ENCODE measurements at regions not wholly inside any gene's neighbourhood (a gene's known extent, or its start where the extent isn't known, plus 50 kb on each side); places are given as distances from the start of the nearest gene placed in this dataset.

DNA sequence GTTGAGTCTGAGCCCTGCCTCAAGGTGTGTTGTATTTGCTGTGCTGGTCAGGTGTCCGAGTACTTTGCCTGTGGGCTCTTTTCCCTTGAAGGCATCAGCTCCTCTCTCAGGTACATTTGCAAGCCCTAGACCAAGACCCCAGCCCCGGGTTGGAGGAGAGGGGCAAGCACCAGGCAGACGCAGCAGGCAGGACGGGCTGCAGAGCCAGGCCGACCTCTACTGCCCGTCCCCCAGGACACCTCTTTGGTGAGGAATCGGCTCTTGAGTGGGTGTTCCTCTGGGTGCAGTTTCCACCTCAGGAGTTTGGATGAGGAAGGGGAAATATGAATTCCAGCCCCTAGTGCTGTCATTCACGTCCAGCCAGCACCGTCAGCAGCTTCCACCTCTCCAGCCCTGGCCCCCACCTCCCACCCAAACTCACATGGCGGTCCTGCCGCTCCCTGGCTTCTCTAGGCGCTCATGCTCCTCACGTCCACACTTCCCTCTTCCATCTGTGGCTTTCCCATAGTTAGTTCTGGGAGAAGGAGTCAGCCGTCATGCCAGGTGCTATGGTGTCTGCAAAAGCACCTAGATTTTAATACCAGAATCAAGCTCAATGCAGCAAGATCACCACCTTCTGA lies 183.9 kb downstream of the DLL1 start:
- Mint-ChIP-seq H3K4me3 (ENCODE audit: low read depth) (no peak overlapping the region), H3K4me1 (ENCODE audit: low read depth) (no peaks in the 10 kb centered on the region), H3K36me3 (ENCODE audit: insufficient read depth) (no peaks in the 10 kb centered on the region), H3K27me3 (peaks cover 18% of the 10 kb centered on the region), H3K9me3 (ENCODE audit: low read depth) (no peaks in the 10 kb centered on the region), H3K27ac (no peak overlapping the region)
- DNase-seq (ENCODE audit: low spot score, unreplicated experiment) = no peak
- TF ChIP-seq CTCF (IDR thresholded peaks at IDR 0.05; ENCODE audit: unreplicated experiment) = no peak

GRCh38 chr6:170102582-170103481 lies 188.0 kb downstream of the DLL1 start:
- TF ChIP-seq CTCF (IDR thresholded peaks at IDR 0.05; ENCODE audit: unreplicated experiment) = no peak
- H3K4me1 Mint-ChIP-seq (ENCODE audit: low read depth) = peaks cover 1% of the 10 kb centered on the region
- no peaks in the 10 kb centered on the region for H3K36me3 Mint-ChIP-seq (ENCODE audit: insufficient read depth)
- peaks cover 20% of the 10 kb centered on the region for H3K27me3 Mint-ChIP-seq
- H3K27ac Mint-ChIP-seq = no peak overlapping the region
- no peak overlapping the region for H3K4me3 Mint-ChIP-seq (ENCODE audit: low read depth)
- DNase-seq (ENCODE audit: low spot score, unreplicated experiment) = no peak
- no peaks in the 10 kb centered on the region for H3K9me3 Mint-ChIP-seq (ENCODE audit: low read depth)

GRCh38 chr6:170102038-170102437 lies 188.8 kb downstream of the DLL1 start:
- H3K9me3 Mint-ChIP-seq (ENCODE audit: low read depth) = no peaks in the 10 kb centered on the region
- H3K4me1 Mint-ChIP-seq (ENCODE audit: low read depth) = peaks cover 1% of the 10 kb centered on the region
- H3K27me3 Mint-ChIP-seq = peaks cover 15% of the 10 kb centered on the region
- no peak for DNase-seq (ENCODE audit: low spot score, unreplicated experiment)
- no peak overlapping the region for H3K27ac Mint-ChIP-seq
- TF ChIP-seq CTCF (IDR thresholded peaks at IDR 0.05; ENCODE audit: unreplicated experiment) = no peak
- no peaks in the 10 kb centered on the region for H3K36me3 Mint-ChIP-seq (ENCODE audit: insufficient read depth)
- H3K4me3 Mint-ChIP-seq (ENCODE audit: low read depth) = no peak overlapping the region

- TF ChIP-seq CTCF (IDR thresholded peaks at IDR 0.05; ENCODE audit: unreplicated experiment) = no peak
- no peak overlapping the region for H3K27ac Mint-ChIP-seq
- no peaks in the 10 kb centered on the region for H3K36me3 Mint-ChIP-seq (ENCODE audit: insufficient read depth)
- H3K27me3 Mint-ChIP-seq = peaks cover 11% of the 10 kb centered on the region
- H3K4me3 Mint-ChIP-seq (ENCODE audit: low read depth) = no peak overlapping the region
- DNase-seq (ENCODE audit: low spot score, unreplicated experiment) = no peak
- no peaks in the 10 kb centered on the region for H3K9me3 Mint-ChIP-seq (ENCODE audit: low read depth)
- H3K4me1 Mint-ChIP-seq (ENCODE audit: low read depth) = peaks cover 1% of the 10 kb centered on the region
These were observed 189.4 kb downstream of the DLL1 start for GRCh38 chr6:170101281-170102035.

- Mint-ChIP-seq H3K4me3 (ENCODE audit: low read depth) (no peak overlapping the region), H3K4me1 (ENCODE audit: low read depth) (peaks cover 1% of the 10 kb centered on the region), H3K9me3 (ENCODE audit: low read depth) (no peaks in the 10 kb centered on the region), H3K27ac (no peak overlapping the region), H3K27me3 (peaks cover 13% of the 10 kb centered on the region), H3K36me3 (ENCODE audit: insufficient read depth) (no peaks in the 10 kb centered on the region)
- no peak for DNase-seq (ENCODE audit: low spot score, unreplicated experiment)
- no peak for TF ChIP-seq CTCF (IDR thresholded peaks at IDR 0.05; ENCODE audit: unreplicated experiment)
These were observed 190.8 kb downstream of the DLL1 start for GRCh38 chr6:170100046-170100445.
